NCI-H226 (cell line): ENCODE measurements at regions not wholly inside any gene's neighbourhood (a gene's known extent, or its start where the extent isn't known, plus 50 kb on each side); places are given as distances from the start of the nearest gene placed in this dataset.

ENCODE experiments used
- DNase-seq: peaks from one replicate; pipeline ENCODE4 v3.0.0-alpha.2; 2015

- no peak for DNase-seq
Observed at GRCh38 chr14:96931751-96932150, 134.6 kb downstream of the VRK1 start.

- no peak for DNase-seq
Observed at GRCh38 chr14:96934638-96935330, 137.6 kb downstream of the VRK1 start.

- DNase-seq: no peak
Observed at GRCh38 chr14:96938946-96939345, 141.8 kb downstream of the VRK1 start.

- DNase-seq: no peak
Observed at GRCh38 chr14:96940009-96940408, 142.8 kb downstream of the VRK1 start.

GRCh38 chr14:96944297-96944696, 147.1 kb downstream of the VRK1 start:
- no peak for DNase-seq

GRCh38 chr14:96945721-96946120, 148.5 kb downstream of the VRK1 start:
- DNase-seq: no peak

GRCh38 chr14:96949594-96949993, 152.4 kb downstream of the VRK1 start:
- no peak for DNase-seq

GRCh38 chr14:96951511-96951910, 154.3 kb downstream of the VRK1 start:
- no peak for DNase-seq

GRCh38 chr14:96953087-96953874, 156.1 kb downstream of the VRK1 start:
- DNase-seq: no peak

GRCh38 chr14:96953875-96954185, 156.6 kb downstream of the VRK1 start:
- DNase-seq: no peak

GRCh38 chr14:96956464-96957239, 159.5 kb downstream of the VRK1 start:
- DNase-seq: no peak

- DNase-seq: no peak
Observed at GRCh38 chr14:96958057-96958456, 160.9 kb downstream of the VRK1 start.

GRCh38 chr14:96959992-96960391, 162.8 kb downstream of the VRK1 start:
- DNase-seq: no peak

- no peak for DNase-seq
Observed at GRCh38 chr14:96960598-96961116, 163.5 kb downstream of the VRK1 start.

GRCh38 chr14:96961895-96962294, 164.7 kb downstream of the VRK1 start:
- no peak for DNase-seq

- no peak for DNase-seq
Observed at GRCh38 chr14:96962337-96962736, 165.2 kb downstream of the VRK1 start.

GRCh38 chr14:96964726-96965415, 167.7 kb downstream of the VRK1 start:
- no peak for DNase-seq

GRCh38 chr14:96965885-96966595, 168.9 kb downstream of the VRK1 start:
- no peak for DNase-seq

GRCh38 chr14:96975116-96975515, 177.9 kb downstream of the VRK1 start:
- DNase-seq: no peak

- no peak for DNase-seq
Observed at GRCh38 chr14:96978525-96979272, 181.5 kb downstream of the VRK1 start.

GRCh38 chr14:96979611-96980074, 182.5 kb downstream of the VRK1 start:
- DNase-seq: no peak
